K562 (cell line): ENCODE measurements at regions not wholly inside any gene's neighbourhood (a gene's known extent, or its start where the extent isn't known, plus 50 kb on each side); places are given as distances from the start of the nearest gene placed in this dataset.

Experiments used
- ATAC-seq: fragments of 200-7000 bp; cut with Tn5 transposase; 3 replicates; pipeline ENCODE4 v1.9.1; 2020; ENCODE audit warnings: moderate library complexity
- BruUV-seq: library from RNA; stranded (reverse); fragments of 400-500 nt; replicated peaks from 2 replicates; lab custom pipeline; 2021; lab: Mats Ljungman, UMichigan
- CTCF ChIA-PET: fragments of 300-600 bp; formaldehyde crosslinking; extraction: SDS; loops from one replicate; lab custom pipeline; 2021; ENCODE audit warnings: low intra/inter-chr PET ratio; lab: Yijun Ruan, JAX
- POLR2A ChIA-PET: fragments of 300-600, 350-650 bp; sonication (Branson Sonifier 250); formaldehyde crosslinking; extraction: SDS; loops from one replicate; lab custom pipeline; 2021; ENCODE audit warnings: antibody characterized with exemption, inconsistent platforms; lab: Yijun Ruan, JAX
- DNase-seq, 4 experiments: peaks; one replicate each; pipeline versions ENCODE4 v3.0.0 to v3.0.0-alpha.2; 2011 to 2018; ENCODE audit warnings: low spot score in 3 of 4, mixed read lengths in 3 of 4; ENCODE audit errors: extremely low read depth in 1 of 4
- FAIRE-seq: peaks from 2 replicates; lab custom pipeline; 2011; peaks lifted over from hg19 to GRCh38; lab: Jason Lieb, UNC
- H2AFZ ChIP-seq: 2 replicates; pipeline ENCODE4 v1.6.0; 2011; ENCODE audit warnings: low read depth, low read length, control low read depth, inconsistent platforms
- H3K27ac ChIP-seq: fragments of 200-600 bp; 3 replicates; pipeline ENCODE4 v1.8.0; 2011; ENCODE audit warnings: low read depth, mild to moderate bottlenecking, control low read depth, inconsistent platforms, low read length, moderate library complexity, mixed read lengths; ENCODE audit errors: extremely low read depth
- H3K27me3 ChIP-seq, 2 experiments: fragments of 300-600 bp in 1 of 2; 2 replicates in 1 of 2; 3 replicates in 1 of 2; pipeline versions ENCODE4 v1.6.0 to v1.8.0; 2011; ENCODE audit warnings: inconsistent platforms in 2 of 2, low read length in 2 of 2, mild to moderate bottlenecking in 1 of 2, mixed read lengths in 1 of 2, moderate library complexity in 1 of 2; ENCODE audit not compliant: control insufficient read depth in 2 of 2, insufficient read depth in 2 of 2
- H3K36me3 ChIP-seq: fragments of 300-600 bp; 3 replicates; pipeline ENCODE4 v1.8.0; 2011; ENCODE audit warnings: mild to moderate bottlenecking, low read length, inconsistent platforms; ENCODE audit not compliant: control insufficient read depth, insufficient read depth
- H3K4me1 ChIP-seq, 2 experiments: fragments of 200-600 bp in 1 of 2; replicated peaks in 1 of 2; 2 replicates in 1 of 2; 3 replicates in 1 of 2; pipeline versions ENCODE4 v1.5.1 to v1.8.0; 2011; ENCODE audit warnings: inconsistent platforms in 2 of 2, low read length in 2 of 2, mild to moderate bottlenecking in 1 of 2, mixed read lengths in 1 of 2, moderate library complexity in 1 of 2; ENCODE audit not compliant: control insufficient read depth in 2 of 2, insufficient read depth in 2 of 2
- H3K4me2 ChIP-seq: 2 replicates; pipeline ENCODE4 v1.6.1; 2011; ENCODE audit warnings: low read length, control low read depth, inconsistent platforms, mixed read lengths; ENCODE audit not compliant: insufficient read depth
- H3K4me3 ChIP-seq: fragments of 200-600 bp; sonication (generic), shearing (Covaris generic); 2 replicates; pipeline ENCODE4 v1.5.1; 2016; ENCODE audit warnings: control low read depth, inconsistent platforms
- H3K79me2 ChIP-seq: fragments of 200-600 bp; 3 replicates; pipeline ENCODE4 v1.8.0; 2011; ENCODE audit warnings: low read length, inconsistent platforms; ENCODE audit not compliant: control insufficient read depth, insufficient read depth
- H3K9ac ChIP-seq, 2 experiments: 2 replicates each; pipeline versions ENCODE4 v1.6.0 to v1.6.1; 2011; ENCODE audit warnings: low read depth in 2 of 2, low read length in 2 of 2, control low read depth in 1 of 2, inconsistent platforms in 1 of 2, mild to moderate bottlenecking in 1 of 2, mixed read lengths in 1 of 2; ENCODE audit not compliant: insufficient read depth in 1 of 2
- H3K9me1 ChIP-seq: one replicate; pipeline ENCODE4 v1.6.0; 2011; ENCODE audit warnings: inconsistent platforms, mild to moderate bottlenecking, low read length, moderate library complexity; ENCODE audit not compliant: control insufficient read depth, insufficient read depth
- H3K9me3 ChIP-seq: replicated peaks from 2 replicates; pipeline ENCODE4 v1.5.1; 2011; ENCODE audit warnings: low read depth, low read length, inconsistent platforms; ENCODE audit not compliant: control insufficient read depth, insufficient read depth
- H4K20me1 ChIP-seq: replicated peaks from 2 replicates; pipeline ENCODE4 v1.6.1; 2011; ENCODE audit warnings: low read length, inconsistent platforms, mixed read lengths; ENCODE audit not compliant: control insufficient read depth, insufficient read depth
- ARHGAP35 ChIP-seq: fragments of 450-650 bp; IDR thresholded peaks from 2 replicates; pipeline ENCODE4 v1.6.1; 2018; ENCODE audit not compliant: partially characterized antibody
- CHD4 ChIP-seq: fragments of 200-600 bp; sonication (generic); IDR thresholded peaks from 3 replicates; pipeline ENCODE4 v1.6.1; 2012; ENCODE audit warnings: low read depth, mild to moderate bottlenecking, mixed read lengths, low read length, inconsistent platforms; ENCODE audit not compliant: insufficient read depth, insufficient replicate concordance, poor library complexity, severe bottlenecking
- DIDO1 ChIP-seq: fragments of 450-650 bp; IDR thresholded peaks from 2 replicates; pipeline ENCODE4 v1.6.1; 2016; ENCODE audit warnings: low read depth, missing biosample characterization, missing genetic modification characterization
- HNRNPUL1 ChIP-seq: fragments of 200-400 bp; formaldehyde crosslinking; IDR thresholded peaks from 2 replicates; pipeline ENCODE4 v1.6.1; 2017; ENCODE audit warnings: low read length
- MCM2 ChIP-seq: fragments of 450-650 bp; IDR thresholded peaks from 2 replicates; pipeline ENCODE4 v1.6.1; 2017; ENCODE audit warnings: low read depth, mild to moderate bottlenecking
- PHB ChIP-seq: fragments of 250-450 bp; sonication (Bioruptor Pico); IDR thresholded peaks from 2 replicates; pipeline ENCODE4 v1.5.0; 2021
- POLR2AphosphoS5 ChIP-seq: IDR thresholded peaks from 2 replicates; pipeline ENCODE4 v1.6.1; 2011; ENCODE audit warnings: mild to moderate bottlenecking, low read depth, low read length, moderate library complexity; ENCODE audit not compliant: control insufficient read depth, insufficient read depth
- SNRNP70 ChIP-seq: fragments of 200-400 bp; formaldehyde crosslinking; optimal IDR thresholded peaks from 2 replicates; pipeline ENCODE3; 2017; ENCODE audit warnings: low read depth, low read length
- STAT5B ChIP-seq: fragments of 250-450 bp; sonication (Bioruptor Pico); IDR thresholded peaks from 2 replicates; pipeline ENCODE4 v1.8.0; 2021; ENCODE audit warnings: mild to moderate bottlenecking, inconsistent platforms
- TEAD1 ChIP-seq, 2 experiments: fragments of 450-650 bp in 1 of 2; sonication (generic) in 1 of 2; formaldehyde crosslinking; IDR thresholded peaks; 2 replicates each; pipeline versions ENCODE4 v1.4.0 to v1.8.0; 2020 to 2022; ENCODE audit warnings: mild to moderate bottlenecking in 2 of 2, missing genetic modification reagents in 1 of 2
- ZNF121 ChIP-seq: sonication (generic); formaldehyde crosslinking; conservative IDR thresholded peaks from 2 replicates; pipeline ENCODE4 v1.8.0; 2022; ENCODE audit warnings: missing genetic modification reagents
- ZNF143 ChIP-seq: sonication (generic); formaldehyde crosslinking; IDR thresholded peaks from 2 replicates; pipeline ENCODE4 v1.9.0; 2022; ENCODE audit warnings: mild to moderate bottlenecking, missing genetic modification reagents
- ZNF77 ChIP-seq: fragments of 250-450 bp; sonication (Bioruptor Pico); IDR thresholded peaks from 2 replicates; pipeline ENCODE4 v1.5.0; 2020
- WGBS: fragments of 100-300 bp; shearing (Covaris generic); methylation state at CpG from one replicate; pipeline ENCODE4 v1.1.6; 2016; ENCODE audit warnings: low coverage, mixed read lengths; ENCODE audit not compliant: insufficient coverage; ENCODE audit errors: missing lambda C conversion rate; 5-methylcytosine and 5-hydroxymethylcytosine counted together
- in situ Hi-C: fragments of 300-500 bp; cut with MboI; formaldehyde crosslinking; loops from 4 replicates; pipeline ENCODE4 v1.15.0; 2018; ENCODE audit warnings: inconsistent platforms, mixed read lengths
- intact Hi-C: fragments of 100-400 bp; cut with micrococcal nuclease; formaldehyde crosslinking; loops from 2 replicates; pipeline ENCODE4 v1.14.2; 2022
- TF ChIP-seq, protein P1 (sequence below): fragments of 250-450 bp; sonication (Bioruptor Pico); IDR thresholded peaks from 2 replicates; pipeline ENCODE4 v1.4.0; 2020; ENCODE audit warnings: borderline replicate concordance

DNA sequence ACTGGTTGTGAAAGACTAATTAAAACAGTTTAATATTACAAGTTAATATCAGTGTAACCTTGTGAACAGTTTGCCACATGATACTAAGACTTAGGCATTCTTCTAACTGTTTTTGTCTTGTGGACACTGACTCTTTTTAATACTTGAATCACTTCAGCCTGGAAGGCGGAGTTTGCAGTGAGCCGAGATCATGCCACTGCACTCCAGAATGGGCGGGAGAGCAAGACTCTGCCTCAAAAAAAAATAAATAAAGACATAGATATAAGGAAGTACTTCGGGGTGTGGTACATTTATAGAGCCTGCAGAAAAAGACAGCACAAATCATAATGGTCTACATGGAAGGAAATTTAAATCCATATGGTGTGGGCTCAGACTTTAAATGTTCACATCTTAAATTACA, 300.4 kb upstream of the NETO1 start:
- no peaks in the 10 kb centered on the region for H4K20me1 ChIP-seq
- ChIA-PET CTCF (no interaction called here), POLR2A (no interaction called here)
- no peaks in the 10 kb centered on the region for H3K79me2 ChIP-seq
- no peaks in the 10 kb centered on the region for H3K36me3 ChIP-seq
- WGBS: 87% methylated on average over 4 of the region's 4 CpGs
- in situ Hi-C loops: no loop called here
- no peaks in the 10 kb centered on the region for H3K27me3 ChIP-seq
- H3K9me3 ChIP-seq: no peaks in the 10 kb centered on the region
- H3K4me2 ChIP-seq: no peak overlapping the region
- H3K27ac ChIP-seq: no peak overlapping the region
- no TSS peak for BruUV-seq
- H3K4me1 ChIP-seq: no peaks in the 10 kb centered on the region
- ATAC-seq (no peak), FAIRE-seq (no peak), DNase-seq (no peak)
- no peak overlapping the region for H3K4me3 ChIP-seq
- TF ChIP-seq, protein P1, sequence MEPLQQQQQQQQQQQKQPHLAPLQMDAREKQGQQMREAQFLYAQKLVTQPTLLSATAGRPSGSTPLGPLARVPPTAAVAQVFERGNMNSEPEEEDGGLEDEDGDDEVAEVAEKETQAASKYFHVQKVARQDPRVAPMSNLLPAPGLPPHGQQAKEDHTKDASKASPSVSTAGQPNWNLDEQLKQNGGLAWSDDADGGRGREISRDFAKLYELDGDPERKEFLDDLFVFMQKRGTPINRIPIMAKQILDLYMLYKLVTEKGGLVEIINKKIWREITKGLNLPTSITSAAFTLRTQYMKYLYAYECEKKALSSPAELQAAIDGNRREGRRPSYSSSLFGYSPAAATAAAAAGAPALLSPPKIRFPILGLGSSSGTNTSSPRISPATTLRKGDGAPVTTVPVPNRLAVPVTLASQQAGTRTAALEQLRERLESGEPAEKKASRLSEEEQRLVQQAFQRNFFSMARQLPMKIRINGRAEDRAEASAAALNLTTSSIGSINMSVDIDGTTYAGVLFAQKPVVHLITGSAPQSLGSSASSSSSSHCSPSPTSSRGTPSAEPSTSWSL (CRISPR knock-in tag): no peak
- TF ChIP-seq MCM2: no peak
- TF ChIP-seq PHB: no peak
- no peak for TF ChIP-seq ZNF143 (CRISPR knock-in tag)
- TF ChIP-seq ARHGAP35: no peak
- no peak for TF ChIP-seq HNRNPUL1
- TF ChIP-seq POLR2AphosphoS5: no peak
- TF ChIP-seq SNRNP70: no peak
- TF ChIP-seq ZNF77 (CRISPR knock-in tag): no peak
- TF ChIP-seq STAT5B: no peak
- no peak for TF ChIP-seq TEAD1 (CRISPR knock-in tag; IDR thresholded peaks at IDR 0.05)
- no peak for TF ChIP-seq CHD4
- no peak for TF ChIP-seq DIDO1 (tag)
- TF ChIP-seq ZNF121: no peak
- intact Hi-C loops: no loop called here
- H3K9ac ChIP-seq: no peak overlapping the region
- H3K9me1 ChIP-seq: no peaks in the 10 kb centered on the region
- no peak overlapping the region for H2AFZ ChIP-seq
